Left hindlimb (tissue), 1 donor: ENCODE measurements at regions not wholly inside any gene's neighbourhood (a gene's known extent, or its start where the extent isn't known, plus 50 kb on each side); places are given as distances from the start of the nearest gene placed in this dataset.
"Not testable (repeated sequence)": the region's sequence is repeated elsewhere in the genome, so short reads cannot be mapped to it uniquely, and the experiment has no call there.

Experiments used
- DNase-seq: peaks from one replicate; pipeline ENCODE4 v3.0.0-alpha.2; 2018

- DNase-seq, result no peak
Measured at GRCh38 chr22:47309476-47309875, 547.0 kb downstream of the TBC1D22A start.

GRCh38 chr22:47308886-47309285 lies 546.4 kb downstream of the TBC1D22A start:
- no peak for DNase-seq

GRCh38 chr22:47307822-47308221 lies 545.4 kb downstream of the TBC1D22A start:
- no peak for DNase-seq

DNA sequence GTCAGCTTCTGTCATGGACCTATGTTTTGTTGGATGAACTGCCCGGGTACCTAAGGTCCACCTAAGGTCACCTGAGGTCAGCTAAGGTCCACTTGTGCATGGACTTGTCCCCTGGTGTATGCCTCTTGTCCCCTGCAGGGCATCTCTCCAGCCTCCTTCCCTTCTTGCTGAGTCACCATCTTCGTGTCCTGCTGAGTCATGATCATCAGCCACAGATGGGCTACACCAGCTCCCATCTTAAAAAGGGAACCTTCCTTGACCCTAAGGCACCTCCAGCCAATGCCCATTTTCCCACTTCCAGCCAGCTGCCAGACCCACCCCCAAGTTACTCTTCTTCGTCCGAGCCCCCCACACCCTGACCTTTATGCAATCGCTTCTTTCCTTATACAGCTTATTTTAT lies 544.9 kb downstream of the TBC1D22A start:
- DNase-seq, result no peak

DNA sequence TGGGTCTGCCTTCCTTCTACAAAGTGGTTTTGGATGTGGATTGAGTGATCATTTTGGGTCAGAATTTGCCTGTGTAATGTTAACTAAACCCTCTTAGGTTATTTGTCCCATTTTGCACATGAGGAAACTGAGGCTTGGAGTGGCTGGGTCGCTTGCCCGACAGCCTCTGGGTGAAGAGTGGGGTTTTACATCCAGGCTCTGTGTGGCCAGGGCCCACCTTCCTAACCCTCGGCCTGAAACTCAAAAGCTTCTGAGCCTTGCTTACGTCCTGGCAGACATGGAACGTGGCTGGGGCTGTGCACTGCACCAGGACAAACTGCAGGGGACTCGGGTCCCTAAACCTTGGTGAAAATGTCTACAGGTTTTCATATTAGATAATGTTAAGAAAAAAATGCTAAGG lies 542.4 kb downstream of the TBC1D22A start:
- DNase-seq, result no peak

GRCh38 chr22:47304191-47304831 lies 541.9 kb downstream of the TBC1D22A start:
- no peak for DNase-seq

GRCh38 chr22:47303161-47303890 lies 540.9 kb downstream of the TBC1D22A start:
- no peak for DNase-seq

- DNase-seq, result not testable (repeated sequence)
Measured at GRCh38 chr22:47302587-47302986, 540.1 kb downstream of the TBC1D22A start.

GRCh38 chr22:47301820-47302475 lies 539.5 kb downstream of the TBC1D22A start:
- DNase-seq, result no peak

DNA sequence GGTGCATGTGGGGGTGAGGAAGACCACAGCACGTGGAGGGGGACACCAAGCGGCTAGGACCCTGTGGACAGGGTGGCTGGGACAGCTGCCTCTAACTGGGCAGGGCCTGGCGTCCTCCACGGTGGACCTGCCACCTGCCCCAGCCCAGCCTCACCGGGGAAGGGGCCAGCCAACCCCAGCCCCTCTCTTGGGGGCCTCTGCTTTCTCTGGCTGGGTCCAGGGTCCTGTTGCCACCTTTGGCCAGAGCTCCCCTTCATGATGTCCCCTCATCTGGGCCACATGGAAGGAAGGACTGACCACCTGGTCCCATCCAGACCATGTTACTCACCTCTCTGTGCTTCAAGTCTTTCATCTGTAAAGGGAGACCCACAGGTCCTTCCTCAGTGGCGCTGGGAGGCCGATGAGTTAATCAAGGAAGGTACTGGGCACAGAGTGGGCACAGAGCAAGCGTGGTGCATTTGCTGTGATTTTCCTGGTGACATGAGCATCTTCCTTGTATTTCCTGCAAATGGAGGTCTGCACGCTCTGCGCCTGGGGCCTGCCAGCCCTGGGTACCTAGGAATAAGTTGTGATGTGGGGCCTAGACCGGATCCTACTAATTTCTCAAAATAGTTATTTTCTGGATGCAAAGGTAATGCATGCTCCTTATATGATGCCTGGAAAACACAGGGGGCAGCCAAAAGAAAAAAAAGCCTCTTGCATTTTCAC lies 538.4 kb downstream of the TBC1D22A start:
- DNase-seq, result no peak

GRCh38 chr22:47299863-47300697 lies 537.6 kb downstream of the TBC1D22A start:
- no peak for DNase-seq

GRCh38 chr22:47299211-47299862 lies 536.9 kb downstream of the TBC1D22A start:
- no peak for DNase-seq

DNA sequence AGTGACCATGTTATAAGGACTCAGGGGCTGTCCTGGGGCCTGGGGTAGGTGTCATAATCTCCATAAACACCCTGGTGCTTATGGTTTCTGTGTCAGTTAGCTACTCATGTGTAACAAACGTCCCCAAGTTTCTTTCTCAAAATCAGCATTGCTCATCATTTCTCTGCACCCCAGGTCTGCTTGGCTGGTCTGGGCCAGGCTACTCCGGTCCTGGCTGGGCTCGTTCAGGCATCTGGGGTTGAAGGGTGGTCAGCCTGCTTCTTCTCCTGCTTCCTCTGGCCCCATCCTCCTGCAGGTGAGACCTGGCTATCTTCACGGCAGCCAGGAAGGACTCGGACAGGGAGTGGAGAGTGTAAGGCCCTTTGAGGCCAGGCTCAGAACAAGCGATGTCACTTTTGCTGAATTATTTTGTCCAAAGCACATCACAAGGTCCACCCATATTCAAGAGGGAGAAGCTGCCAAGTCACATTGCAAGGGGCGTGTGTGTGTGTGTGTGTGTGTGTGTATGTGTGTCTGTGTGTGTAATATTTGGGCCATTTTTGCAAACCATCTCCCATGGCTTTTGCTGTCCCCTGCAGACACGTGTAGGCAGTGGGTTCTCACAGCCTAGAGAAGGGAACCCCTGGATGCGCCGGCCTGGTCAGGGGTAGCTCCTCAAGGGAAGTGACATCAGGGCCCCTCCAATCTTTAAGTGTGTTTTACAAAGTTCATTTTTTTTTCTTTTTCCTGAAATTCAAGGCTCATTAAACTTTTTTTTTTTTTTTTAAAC lies 535.8 kb downstream of the TBC1D22A start:
- no peak for DNase-seq

DNA sequence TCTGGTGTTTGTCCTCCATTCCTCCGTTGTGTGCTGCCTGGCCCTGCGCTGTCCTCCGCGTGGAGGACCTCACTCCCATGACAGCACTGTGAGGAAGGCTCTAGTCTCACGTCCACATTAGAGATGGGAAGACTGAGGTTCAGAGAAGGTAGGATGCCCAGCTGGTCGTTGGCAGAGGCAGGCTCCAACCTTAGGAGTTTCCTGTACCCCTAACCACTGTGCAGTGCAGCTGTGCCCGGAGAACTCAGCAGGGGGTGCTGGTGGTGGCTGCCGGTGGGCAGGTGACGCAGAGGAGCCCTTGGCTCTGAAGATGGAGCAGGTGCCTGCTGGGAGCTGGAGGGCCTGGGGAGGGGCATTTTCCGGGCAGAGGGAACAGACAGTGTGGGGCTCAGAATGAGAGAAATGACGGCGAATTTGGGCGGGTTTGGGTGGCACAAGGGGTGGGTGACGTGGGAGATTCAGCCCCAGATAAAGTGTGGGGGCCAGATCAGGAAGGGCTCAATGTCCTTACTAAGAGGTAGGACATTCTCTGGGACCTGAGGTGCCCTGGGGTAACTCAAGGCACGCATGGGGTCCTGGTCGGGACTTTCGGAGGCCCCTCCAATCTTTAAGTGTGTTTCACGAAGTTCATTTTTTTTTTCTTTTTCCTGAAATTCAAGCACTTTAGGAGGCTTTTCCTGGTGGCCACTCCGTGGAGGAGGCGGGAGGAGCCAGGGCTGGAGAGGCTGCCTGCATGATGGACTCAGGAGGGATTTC lies 535.0 kb downstream of the TBC1D22A start:
- DNase-seq, result no peak

DNA sequence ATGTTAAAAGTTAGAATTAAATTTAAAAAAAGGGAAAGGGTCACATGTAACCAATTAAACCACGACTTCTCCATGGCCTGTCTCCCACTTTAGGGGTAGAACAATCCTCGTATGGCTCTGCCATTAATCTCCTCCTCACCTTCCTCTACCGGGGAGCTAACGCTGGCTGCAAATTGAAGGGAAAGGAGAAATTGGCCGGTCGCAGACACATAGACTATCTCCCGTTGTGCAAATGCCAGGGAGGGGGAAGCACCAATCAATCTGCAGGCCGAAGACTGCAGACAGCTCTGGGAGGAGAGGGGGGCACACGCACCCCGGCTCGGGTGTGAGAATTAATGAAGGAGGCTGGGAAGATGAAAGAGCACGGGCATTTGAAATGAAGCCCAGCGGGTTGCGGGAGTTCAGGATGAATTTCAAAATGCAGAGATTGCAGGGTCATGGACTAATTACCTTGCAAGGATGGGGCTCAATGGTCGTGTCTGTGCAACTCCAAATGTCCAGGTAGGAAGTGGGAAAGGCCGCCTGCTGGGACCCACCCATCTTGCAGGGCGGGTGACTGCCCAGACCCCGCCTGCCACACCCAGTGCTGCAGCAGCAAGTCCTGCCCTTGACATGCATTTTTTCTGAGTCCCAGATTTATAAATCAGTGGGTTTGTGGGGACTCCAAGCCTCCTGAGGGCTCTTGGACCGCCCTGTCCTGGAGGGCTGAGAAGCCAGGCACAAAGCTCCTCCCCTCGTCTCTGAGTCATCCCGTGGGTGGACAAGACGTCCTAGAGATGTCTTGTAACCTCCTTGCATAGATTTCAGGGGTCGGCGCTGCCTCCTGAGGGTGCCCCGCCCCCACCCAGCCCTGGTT lies 534.2 kb downstream of the TBC1D22A start:
- no peak for DNase-seq

DNA sequence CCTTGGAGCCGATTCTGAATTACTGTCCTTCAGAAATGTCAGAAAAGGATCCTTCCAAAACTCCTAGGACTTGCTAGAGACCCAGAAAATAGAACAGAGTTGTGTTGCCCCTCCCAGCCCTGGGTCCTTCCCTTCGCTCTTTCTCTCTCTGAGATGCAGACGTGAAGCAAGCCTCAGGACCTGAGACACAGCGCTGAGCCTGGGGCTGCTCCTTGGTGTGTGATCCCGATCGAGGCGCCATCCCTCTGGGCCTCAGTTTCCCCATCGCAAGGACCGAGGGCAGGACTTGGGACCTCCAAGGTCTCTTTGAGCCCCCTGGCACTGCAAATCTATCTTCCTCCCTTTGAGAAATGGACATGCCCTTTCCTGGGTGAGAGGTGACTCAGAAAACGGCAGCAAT lies 533.5 kb downstream of the TBC1D22A start:
- no peak for DNase-seq

GRCh38 chr22:47295226-47295901 lies 532.9 kb downstream of the TBC1D22A start:
- DNase-seq, result no peak

DNA sequence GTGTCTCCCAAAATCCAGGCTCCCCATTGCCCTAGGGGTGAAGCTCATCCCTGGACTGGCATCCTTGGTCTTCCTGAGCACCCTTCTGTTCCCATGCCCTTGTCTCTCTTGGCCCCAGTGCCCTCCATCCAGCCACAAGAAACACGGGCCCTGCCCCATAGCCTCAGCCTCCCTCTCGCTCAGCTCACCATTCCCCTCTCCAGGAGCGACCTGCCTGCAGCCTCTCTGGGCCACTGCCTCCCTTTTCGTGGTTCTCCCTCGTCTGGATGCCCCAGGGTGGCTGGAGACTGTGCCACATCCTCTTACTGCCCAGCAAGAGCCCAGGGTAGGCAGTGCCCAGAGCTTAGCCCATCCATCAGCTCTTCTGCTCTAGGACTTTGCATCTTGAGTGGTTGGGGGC lies 532.1 kb downstream of the TBC1D22A start:
- DNase-seq, result no peak

DNA sequence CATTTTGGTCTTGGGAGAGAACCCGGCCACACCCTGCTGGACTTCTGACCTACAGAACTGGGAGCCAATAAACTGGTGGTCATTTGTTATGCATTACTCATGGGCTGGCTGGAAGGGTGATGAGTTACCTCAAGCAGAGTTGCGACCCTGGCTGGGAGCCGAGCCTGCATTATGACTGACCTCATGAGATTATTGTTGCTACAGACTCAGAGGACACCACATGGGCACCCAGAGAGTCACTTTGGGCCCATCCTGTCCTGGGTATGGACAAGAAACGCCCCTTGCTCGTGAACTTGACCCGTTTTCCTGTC lies 531.7 kb downstream of the TBC1D22A start:
- no peak for DNase-seq
